Mucosa of descending colon (tissue), 3 donors: ENCODE measurements at regions not wholly inside any gene's neighbourhood (a gene's known extent, or its start where the extent isn't known, plus 50 kb on each side); places are given as distances from the start of the nearest gene placed in this dataset.
A peak's percentile ranks its signal among the peaks of the same experiment; 100 is the strongest.

Source experiments
- ATAC-seq: fragments of 200-7000 bp; cut with Tn5 transposase; one replicate; pipeline ENCODE4 v1.9.1; 2020; ENCODE audit warnings: mild to moderate bottlenecking, moderate library complexity
- DNase-seq, 3 donors: peaks; one replicate each; pipeline ENCODE4 v3.0.0-alpha.2; 2020
- H3K36me3 ChIP-seq: fragments of 200-600 bp; one replicate; pipeline ENCODE4 v1.8.0; 2021; ENCODE audit warnings: low read depth, mild to moderate bottlenecking
- H3K4me1 ChIP-seq: fragments of 200-600 bp; one replicate; pipeline ENCODE4 v1.8.0; 2021; ENCODE audit warnings: low read depth, mild to moderate bottlenecking
- H3K4me3 ChIP-seq: fragments of 200-600 bp; one replicate; pipeline ENCODE4 v1.8.0; 2021; ENCODE audit warnings: mild to moderate bottlenecking
- H3K9me3 ChIP-seq: fragments of 200-600 bp; one replicate; pipeline ENCODE4 v1.8.0; 2021; ENCODE audit warnings: mild to moderate bottlenecking
- CTCF ChIP-seq: fragments of 200-600 bp; IDR thresholded peaks from one replicate; pipeline ENCODE4 v1.8.0; 2022; ENCODE audit warnings: antibody characterized with exemption, mild to moderate bottlenecking
- intact Hi-C, 2 donors: fragments of 100-400 bp; cut with DNase I in 1 of 2; cut with micrococcal nuclease in 1 of 2; formaldehyde crosslinking; loops; one replicate each; pipeline versions ENCODE4 v1.11.0 to v1.11.1; 2022; cut with DNase I, micrococcal nuclease
- donor health status: DM: no; HTN: no; CAD: no; lungs with moderate emphysema.
- donor health status: DM: no; HTN: no; CAD: no.
- donor health status: DM: no; HTN: yes; CAD: no.

GRCh38 chr12:74728006-74728405 is 190.4 kb downstream of the ATXN7L3B start:
- intact Hi-C loops: no loop called here
- no peak for ATAC-seq
- H3K4me3 ChIP-seq: no peak overlapping the region
- H3K9me3 ChIP-seq: no peaks in the 10 kb centered on the region
- no peak for DNase-seq
- H3K36me3 ChIP-seq: no peaks in the 10 kb centered on the region
- H3K4me1 ChIP-seq: no peaks in the 10 kb centered on the region
- TF ChIP-seq CTCF: no peak

- DNase-seq (no peak), ATAC-seq (no peak)
- no peak for TF ChIP-seq CTCF
- Histone ChIP-seq H3K36me3 (no peaks in the 10 kb centered on the region), H3K9me3 (no peaks in the 10 kb centered on the region), H3K4me3 (no peak overlapping the region), H3K4me1 (no peaks in the 10 kb centered on the region)
- intact Hi-C loops: no loop called here
Observed at GRCh38 chr12:74732164-74732784, 194.6 kb downstream of the ATXN7L3B start.

GRCh38 chr12:74732826-74733225 is 195.2 kb downstream of the ATXN7L3B start:
- no peaks in the 10 kb centered on the region for H3K9me3 ChIP-seq
- no peak for DNase-seq
- no peak overlapping the region for H3K4me3 ChIP-seq
- no peak for ATAC-seq
- no peak for TF ChIP-seq CTCF
- H3K36me3 ChIP-seq: no peaks in the 10 kb centered on the region
- intact Hi-C loops: no loop called here
- H3K4me1 ChIP-seq: no peaks in the 10 kb centered on the region

GRCh38 chr12:74741112-74741511 is 203.5 kb downstream of the ATXN7L3B start:
- Histone ChIP-seq H3K9me3 (no peaks in the 10 kb centered on the region), H3K4me3 (no peak overlapping the region), H3K4me1 (no peaks in the 10 kb centered on the region), H3K36me3 (no peaks in the 10 kb centered on the region)
- no peak for TF ChIP-seq CTCF
- intact Hi-C loops: no loop called here
- DNase-seq: no peak
- no peak for ATAC-seq

GRCh38 chr12:74747305-74747704 is 209.7 kb downstream of the ATXN7L3B start:
- intact Hi-C loops: no loop called here
- TF ChIP-seq CTCF: no peak
- no peaks in the 10 kb centered on the region for H3K36me3 ChIP-seq
- no peak overlapping the region for H3K4me3 ChIP-seq
- H3K9me3 ChIP-seq: no peaks in the 10 kb centered on the region
- no peaks in the 10 kb centered on the region for H3K4me1 ChIP-seq
- DNase-seq (peak in 1 of 3 donors; percentile 2), ATAC-seq (no peak)

- H3K9me3 ChIP-seq: no peaks in the 10 kb centered on the region
- intact Hi-C loops: no loop called here
- no peaks in the 10 kb centered on the region for H3K36me3 ChIP-seq
- no peak overlapping the region for H3K4me3 ChIP-seq
- ATAC-seq (no peak), DNase-seq (no peak)
- no peak for TF ChIP-seq CTCF
- H3K4me1 ChIP-seq: no peaks in the 10 kb centered on the region
Observed at GRCh38 chr12:74751441-74751840, 213.8 kb downstream of the ATXN7L3B start.
